ENCODE measurements at regions not wholly inside any gene's neighbourhood (a gene's known extent, or its start where the extent isn't known, plus 50 kb on each side); places are given as distances from the start of the nearest gene placed in this dataset.

GRCh38 chr18:46405832-46406538 is 251.0 kb downstream of the LOXHD1 start:
- ChIA-PET POLR2A (ENCODE audit: unreplicated experiment) (no interaction called here), CTCF (no interaction called here)
- no peaks in the 10 kb centered on the region for H3K4me1 ChIP-seq (ENCODE audit: insufficient read depth, low read length)
- intact Hi-C loops (cut with micrococcal nuclease): no loop called here
- no TSS peak for BruUV-seq (replicated peaks)
- H2AFZ ChIP-seq (ENCODE audit: low read length): no peak overlapping the region
- no peaks in the 10 kb centered on the region for H3K9me3 ChIP-seq (ENCODE audit: low read length)
- H4K20me1 ChIP-seq (ENCODE audit: low read length): no peaks in the 10 kb centered on the region
- H3K27me3 ChIP-seq (ENCODE audit: low read length): no peaks in the 10 kb centered on the region
- H3F3A ChIP-seq (ENCODE audit: low read length, unreplicated experiment): no peaks in the 10 kb centered on the region
- DNase-seq (no peak), ATAC-seq (no peak)
- TF ChIP-seq, protein P1, sequence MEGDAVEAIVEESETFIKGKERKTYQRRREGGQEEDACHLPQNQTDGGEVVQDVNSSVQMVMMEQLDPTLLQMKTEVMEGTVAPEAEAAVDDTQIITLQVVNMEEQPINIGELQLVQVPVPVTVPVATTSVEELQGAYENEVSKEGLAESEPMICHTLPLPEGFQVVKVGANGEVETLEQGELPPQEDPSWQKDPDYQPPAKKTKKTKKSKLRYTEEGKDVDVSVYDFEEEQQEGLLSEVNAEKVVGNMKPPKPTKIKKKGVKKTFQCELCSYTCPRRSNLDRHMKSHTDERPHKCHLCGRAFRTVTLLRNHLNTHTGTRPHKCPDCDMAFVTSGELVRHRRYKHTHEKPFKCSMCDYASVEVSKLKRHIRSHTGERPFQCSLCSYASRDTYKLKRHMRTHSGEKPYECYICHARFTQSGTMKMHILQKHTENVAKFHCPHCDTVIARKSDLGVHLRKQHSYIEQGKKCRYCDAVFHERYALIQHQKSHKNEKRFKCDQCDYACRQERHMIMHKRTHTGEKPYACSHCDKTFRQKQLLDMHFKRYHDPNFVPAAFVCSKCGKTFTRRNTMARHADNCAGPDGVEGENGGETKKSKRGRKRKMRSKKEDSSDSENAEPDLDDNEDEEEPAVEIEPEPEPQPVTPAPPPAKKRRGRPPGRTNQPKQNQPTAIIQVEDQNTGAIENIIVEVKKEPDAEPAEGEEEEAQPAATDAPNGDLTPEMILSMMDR (conservative IDR thresholded peaks at IDR 0.05; ENCODE audit: low read depth, low read length): no peak
- TF ChIP-seq EZH2phosphoT487 (IDR thresholded peaks at IDR 0.05; ENCODE audit: borderline replicate concordance, low read length) (no peak), EZH2 (IDR thresholded peaks at IDR 0.05; ENCODE audit: low read length, unreplicated experiment) (no peak)
- no peaks in the 10 kb centered on the region for H3K9me2 ChIP-seq (replicated peaks; ENCODE audit: low read length)
- no peak overlapping the region for H3K9ac ChIP-seq (ENCODE audit: low read length)
- H3K4me2 ChIP-seq (ENCODE audit: low read length): no peak overlapping the region
- no peak overlapping the region for H3K4me3 ChIP-seq (ENCODE audit: low read length)
- no peaks in the 10 kb centered on the region for H3K79me2 ChIP-seq (ENCODE audit: low read length)
- no peak overlapping the region for H3K27ac ChIP-seq (ENCODE audit: low read length)
- no peaks in the 10 kb centered on the region for H3K36me3 ChIP-seq (ENCODE audit: low read depth, low read length)

DNA sequence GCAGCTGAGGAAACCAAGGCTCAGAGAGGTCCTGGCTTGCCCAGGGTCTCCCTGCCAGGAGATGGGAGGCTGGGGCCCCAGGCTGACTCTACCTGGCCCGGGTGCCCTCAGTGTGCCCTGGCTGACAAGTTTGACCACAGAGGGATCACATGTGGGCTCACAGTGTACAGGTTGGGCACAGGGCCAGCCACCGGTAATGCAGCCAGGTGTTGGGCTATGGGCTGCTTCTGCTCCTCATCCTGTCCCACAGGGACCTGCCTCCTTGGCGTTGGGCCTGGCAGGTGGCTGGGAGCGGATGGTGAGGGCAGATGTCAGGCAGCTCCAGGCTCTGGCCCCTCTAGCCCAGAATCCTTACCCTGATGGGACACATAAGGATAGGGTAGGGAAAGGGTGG is 250.5 kb downstream of the LOXHD1 start:
- H3K27me3 ChIP-seq (ENCODE audit: low read length): no peaks in the 10 kb centered on the region
- TF ChIP-seq EZH2 (IDR thresholded peaks at IDR 0.05; ENCODE audit: low read length, unreplicated experiment) (no peak), EZH2phosphoT487 (IDR thresholded peaks at IDR 0.05; ENCODE audit: borderline replicate concordance, low read length) (no peak)
- TF ChIP-seq, protein P1 (conservative IDR thresholded peaks at IDR 0.05; ENCODE audit: low read depth, low read length): no peak
- H3K4me2 ChIP-seq (ENCODE audit: low read length): no peak overlapping the region
- no peaks in the 10 kb centered on the region for H3K36me3 ChIP-seq (ENCODE audit: low read depth, low read length)
- H2AFZ ChIP-seq (ENCODE audit: low read length): no peak overlapping the region
- H3K9ac ChIP-seq (ENCODE audit: low read length): no peak overlapping the region
- H3K9me2 ChIP-seq (replicated peaks; ENCODE audit: low read length): no peaks in the 10 kb centered on the region
- CTCF ChIA-PET: no interaction called here
- ATAC-seq (no peak), DNase-seq (no peak)
- no peaks in the 10 kb centered on the region for H4K20me1 ChIP-seq (ENCODE audit: low read length)
- no peaks in the 10 kb centered on the region for H3F3A ChIP-seq (ENCODE audit: low read length, unreplicated experiment)
- H3K4me1 ChIP-seq (ENCODE audit: insufficient read depth, low read length): no peaks in the 10 kb centered on the region
- BruUV-seq (replicated peaks): no TSS peak
- intact Hi-C loops (cut with micrococcal nuclease): no loop called here
- POLR2A ChIA-PET (ENCODE audit: unreplicated experiment): no interaction called here
- no peaks in the 10 kb centered on the region for H3K79me2 ChIP-seq (ENCODE audit: low read length)
- no peaks in the 10 kb centered on the region for H3K9me3 ChIP-seq (ENCODE audit: low read length)
- no peak overlapping the region for H3K27ac ChIP-seq (ENCODE audit: low read length)
- H3K4me3 ChIP-seq (ENCODE audit: low read length): no peak overlapping the region

- TF ChIP-seq EZH2 (IDR thresholded peaks at IDR 0.05; ENCODE audit: low read length, unreplicated experiment): no peak
- TF ChIP-seq, protein P1 (conservative IDR thresholded peaks at IDR 0.05; ENCODE audit: low read depth, low read length): no peak
- no peak for TF ChIP-seq EZH2phosphoT487 (IDR thresholded peaks at IDR 0.05; ENCODE audit: borderline replicate concordance, low read length)
- Histone ChIP-seq H3K4me1 (ENCODE audit: insufficient read depth, low read length) (no peaks in the 10 kb centered on the region), H2AFZ (ENCODE audit: low read length) (no peak overlapping the region), H3K9me3 (ENCODE audit: low read length) (no peaks in the 10 kb centered on the region), H3K9ac (ENCODE audit: low read length) (no peak overlapping the region), H3K4me3 (ENCODE audit: low read length) (no peak overlapping the region), H3K79me2 (ENCODE audit: low read length) (no peaks in the 10 kb centered on the region), H4K20me1 (ENCODE audit: low read length) (no peaks in the 10 kb centered on the region), H3K36me3 (ENCODE audit: low read depth, low read length) (no peaks in the 10 kb centered on the region), H3K27ac (ENCODE audit: low read length) (no peak overlapping the region), H3K27me3 (ENCODE audit: low read length) (no peaks in the 10 kb centered on the region), H3K4me2 (ENCODE audit: low read length) (no peak overlapping the region), H3K9me2 (replicated peaks; ENCODE audit: low read length) (no peaks in the 10 kb centered on the region), H3F3A (ENCODE audit: low read length, unreplicated experiment) (no peaks in the 10 kb centered on the region)
- ChIA-PET POLR2A (ENCODE audit: unreplicated experiment) (no interaction called here), CTCF (no interaction called here)
- ATAC-seq: no peak
- no peak for DNase-seq
- intact Hi-C loops (cut with micrococcal nuclease): no loop called here
- BruUV-seq (replicated peaks): no TSS peak
These were observed 249.4 kb downstream of the LOXHD1 start for GRCh38 chr18:46407486-46408166.
